HL-60 (cell line): ENCODE measurements at regions not wholly inside any gene's neighbourhood (a gene's known extent, or its start where the extent isn't known, plus 50 kb on each side); places are given as distances from the start of the nearest gene placed in this dataset.
A peak's percentile ranks its signal among the peaks of the same experiment; 100 is the strongest.

ENCODE experiments used
- DNase-seq, 2 experiments: peaks; one replicate each; pipeline ENCODE4 v3.0.0-alpha.2; 2010 to 2020; ENCODE audit warnings: low read depth in 1 of 2, low spot score in 1 of 2
- H3K27ac ChIP-seq: fragments of 250-450 bp; sonication (Bioruptor Pico); replicated peaks from 2 replicates; pipeline ENCODE4 v1.5.1; 2020; ENCODE audit warnings: mild to moderate bottlenecking, moderate library complexity
- H3K27me3 ChIP-seq: fragments of 250-450 bp; sonication (Bioruptor Pico); 2 replicates; pipeline ENCODE4 v1.5.1; 2021; ENCODE audit warnings: mild to moderate bottlenecking, moderate library complexity; ENCODE audit not compliant: insufficient read depth, poor library complexity, severe bottlenecking
- H3K4me3 ChIP-seq: replicated peaks from 2 replicates; pipeline ENCODE4 v1.5.1; 2011; ENCODE audit warnings: mild to moderate bottlenecking, control low read depth, low read length; ENCODE audit not compliant: insufficient read depth
- CTCF ChIP-seq: IDR thresholded peaks from one replicate; pipeline ENCODE4 v1.5.1; 2011; ENCODE audit warnings: low read length, control low read depth, inconsistent platforms; ENCODE audit not compliant: insufficient read depth
- GABPA ChIP-seq: IDR thresholded peaks from 2 replicates; pipeline ENCODE4 v1.6.1; 2012; ENCODE audit warnings: low read depth
- POLR2AphosphoS5 ChIP-seq: IDR thresholded peaks from 2 replicates; pipeline ENCODE4 v1.6.1; 2012; ENCODE audit warnings: low read depth
- REST ChIP-seq: IDR thresholded peaks from 2 replicates; pipeline ENCODE4 v1.6.1; 2012; ENCODE audit warnings: low read depth; ENCODE audit not compliant: insufficient replicate concordance
- SPI1 ChIP-seq: IDR thresholded peaks from 2 replicates; pipeline ENCODE4 v1.6.1; 2012; ENCODE audit warnings: low read depth, mild to moderate bottlenecking, borderline replicate concordance

GRCh38 chr2:38153476-38154135 lies 77.7 kb upstream of the CYP1B1 start:
- Histone ChIP-seq H3K27ac (no peak overlapping the region), H3K27me3 (no peaks in the 10 kb centered on the region), H3K4me3 (no peak overlapping the region)
- TF ChIP-seq REST = no peak
- TF ChIP-seq GABPA = no peak
- TF ChIP-seq POLR2AphosphoS5 = no peak
- DNase-seq = no peak

GRCh38 chr2:38152913-38153312 lies 77.0 kb upstream of the CYP1B1 start:
- TF ChIP-seq REST = no peak
- TF ChIP-seq SPI1 = no peak
- no peak for TF ChIP-seq POLR2AphosphoS5
- no peak for TF ChIP-seq GABPA
- TF ChIP-seq CTCF = no peak
- Histone ChIP-seq H3K4me3 (no peak overlapping the region), H3K27ac (no peak overlapping the region), H3K27me3 (no peaks in the 10 kb centered on the region)
- no peak for DNase-seq

GRCh38 chr2:38152035-38152434 lies 76.1 kb upstream of the CYP1B1 start:
- Histone ChIP-seq H3K27me3 (no peaks in the 10 kb centered on the region), H3K27ac (peak overlapping the region; percentile 42), H3K4me3 (no peak overlapping the region)
- peak in 1 of 2 experiments; percentile 45 for DNase-seq
- TF ChIP-seq SPI1 (peak; percentile 94), POLR2AphosphoS5 (no peak)

GRCh38 chr2:38149531-38149930 lies 73.6 kb upstream of the CYP1B1 start:
- no peak for TF ChIP-seq POLR2AphosphoS5
- no peak for TF ChIP-seq GABPA
- TF ChIP-seq SPI1 = no peak
- TF ChIP-seq CTCF = no peak
- TF ChIP-seq REST = no peak
- DNase-seq = peak; percentile 41 to 67
- no peak overlapping the region for H3K4me3 ChIP-seq
- no peaks in the 10 kb centered on the region for H3K27me3 ChIP-seq
- H3K27ac ChIP-seq = peak overlapping the region; percentile 73
